H54 (cell line): ENCODE measurements at regions not wholly inside any gene's neighbourhood (a gene's known extent, or its start where the extent isn't known, plus 50 kb on each side); places are given as distances from the start of the nearest gene placed in this dataset.

Experiments
- DNase-seq: peaks from one replicate; pipeline ENCODE4 v3.0.0; 2011; ENCODE audit warnings: low spot score, mixed read lengths; ENCODE audit not compliant: insufficient read length
- FAIRE-seq: peaks from 3 replicates; lab custom pipeline; 2011; peaks lifted over from hg19 to GRCh38; lab: Jason Lieb, UNC
- POLR2A ChIP-seq: IDR thresholded peaks from 2 replicates; pipeline ENCODE4 v1.6.1; 2011; ENCODE audit warnings: low read depth, mild to moderate bottlenecking, low read length

DNA sequence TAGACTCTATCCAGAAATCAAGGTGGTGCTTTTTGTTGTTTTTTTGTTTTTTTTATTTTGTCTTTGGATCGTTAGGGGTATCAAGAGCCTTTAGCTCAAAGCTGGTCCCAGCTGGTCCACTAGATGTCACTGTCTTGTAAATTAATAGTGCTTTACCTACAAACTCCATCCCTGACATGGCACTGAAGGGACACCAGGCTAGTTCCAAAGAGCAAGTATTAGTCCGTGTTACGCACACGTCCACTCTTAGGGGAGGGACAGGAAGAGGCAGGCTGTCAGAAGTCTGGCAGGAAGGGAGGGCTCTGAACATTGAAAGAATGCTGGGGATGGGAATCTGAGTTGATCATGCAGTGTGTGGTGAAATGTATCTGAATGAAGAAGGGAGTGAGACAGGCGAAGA lies 85.9 kb upstream of the CCBE1 start:
- peak; percentile 35 for DNase-seq
- no peak for TF ChIP-seq POLR2A

GRCh38 chr18:59779979-59780378 lies 82.8 kb upstream of the CCBE1 start:
- FAIRE-seq (no peak), DNase-seq (peak; percentile 6)
- no peak for TF ChIP-seq POLR2A

More for the DNA sequence above, 85.9 kb upstream of the CCBE1 start:
- FAIRE-seq: peak; percentile 45

DNA sequence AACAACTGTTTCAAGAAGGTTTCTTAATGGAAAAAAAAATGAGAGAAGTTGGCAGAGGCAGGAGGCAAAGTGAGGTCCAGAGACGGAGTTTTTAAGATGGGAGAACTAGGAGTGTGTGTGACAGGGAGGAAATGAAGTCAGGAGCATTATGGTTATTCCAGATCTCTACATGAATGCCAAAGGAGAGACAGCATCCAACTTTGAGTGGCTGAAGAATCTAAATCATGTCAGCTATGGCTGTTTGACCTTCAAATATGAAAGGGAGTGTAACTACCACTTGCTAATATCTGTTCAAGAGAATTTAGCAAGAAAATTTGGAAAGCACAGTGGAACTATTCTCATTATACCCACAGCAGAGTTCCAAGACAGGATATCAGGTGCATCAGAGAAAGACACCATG lies 81.2 kb upstream of the CCBE1 start:
- DNase-seq: no peak
- no peak for FAIRE-seq
- TF ChIP-seq POLR2A: no peak

DNA sequence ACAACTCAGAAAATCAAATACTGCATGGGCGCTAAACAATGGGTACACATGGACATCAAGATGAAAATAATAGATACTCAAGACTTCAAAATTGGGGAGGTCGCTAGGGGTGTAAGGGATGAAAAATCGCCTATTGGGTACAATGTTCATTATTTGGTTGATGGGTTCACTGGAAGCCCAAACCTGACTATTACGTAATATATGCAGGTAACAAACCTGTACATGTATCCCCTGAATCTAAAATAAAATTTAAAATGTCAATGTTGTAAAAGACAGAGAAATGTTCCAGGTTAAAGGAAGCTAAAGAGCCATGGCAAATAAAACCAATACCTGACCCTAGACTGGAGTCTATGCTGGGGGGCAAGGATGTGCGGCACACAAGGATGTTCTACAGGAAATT lies 80.4 kb upstream of the CCBE1 start:
- no peak for TF ChIP-seq POLR2A
- DNase-seq (no peak), FAIRE-seq (no peak)

DNA sequence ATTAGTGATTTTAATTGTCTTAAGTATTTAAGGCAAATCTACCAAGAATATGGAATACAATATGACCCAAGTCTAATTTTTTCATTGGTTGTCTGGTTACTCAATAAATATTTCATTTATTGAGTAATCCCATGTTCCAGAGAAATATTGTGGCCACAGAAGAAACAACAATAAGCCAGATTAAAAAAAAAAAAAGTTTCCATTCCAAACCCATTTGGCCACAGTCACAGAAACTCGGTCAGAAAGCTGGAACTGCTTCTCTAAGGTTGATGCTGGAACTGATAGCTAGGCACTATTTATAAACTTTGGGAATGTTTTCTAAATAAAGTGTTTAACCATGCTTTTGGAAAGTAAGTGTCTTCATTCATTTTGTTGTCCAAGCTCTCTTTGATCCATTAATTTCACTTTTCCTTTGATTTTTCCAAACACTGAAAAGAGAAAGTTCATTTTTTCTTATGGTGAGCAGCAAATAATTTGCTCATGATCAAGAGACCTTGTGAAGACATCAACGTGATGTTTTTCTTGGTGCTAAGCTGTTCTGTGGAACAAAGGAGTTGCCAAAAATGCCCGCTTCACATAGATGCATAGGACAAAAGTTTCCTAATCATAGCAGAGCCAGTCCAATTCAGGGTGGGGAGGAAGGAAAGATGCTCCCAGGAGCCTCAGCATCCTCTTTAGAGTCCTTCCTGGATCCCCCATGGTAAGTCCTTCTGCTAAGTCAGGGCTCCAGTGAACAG lies 72.1 kb upstream of the CCBE1 start:
- TF ChIP-seq POLR2A: no peak

DNA sequence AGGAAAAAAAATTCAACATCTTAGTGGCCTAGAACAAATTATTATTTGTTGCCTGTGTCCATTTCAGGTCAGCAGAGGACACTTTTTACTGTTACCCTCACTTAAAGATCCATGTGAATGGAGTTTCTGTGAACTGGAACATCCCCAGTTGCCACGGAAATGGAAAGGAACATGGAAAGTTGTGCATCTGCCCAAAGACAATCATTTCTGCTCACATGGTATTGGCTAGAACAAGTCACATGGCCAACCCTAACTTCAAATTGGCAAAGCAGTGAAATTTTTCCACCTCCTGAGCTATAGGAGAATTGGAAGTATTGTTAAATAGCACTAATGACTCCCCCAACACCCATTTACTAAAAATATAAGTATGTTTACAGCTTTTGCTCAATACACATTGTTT lies 71.2 kb upstream of the CCBE1 start:
- no peak for DNase-seq
- FAIRE-seq: no peak
- TF ChIP-seq POLR2A: no peak

More for the DNA sequence above, 72.1 kb upstream of the CCBE1 start:
- FAIRE-seq (no peak), DNase-seq (no peak)

GRCh38 chr18:59767732-59768131 lies 70.5 kb upstream of the CCBE1 start:
- DNase-seq (no peak), FAIRE-seq (no peak)
- no peak for TF ChIP-seq POLR2A

- FAIRE-seq: no peak
- no peak for TF ChIP-seq POLR2A
- DNase-seq: no peak
Observed at GRCh38 chr18:59765343-59765742, 68.1 kb upstream of the CCBE1 start.

- no peak for DNase-seq
- FAIRE-seq: no peak
- TF ChIP-seq POLR2A: no peak
Observed at GRCh38 chr18:59764281-59764680, 67.1 kb upstream of the CCBE1 start.

- TF ChIP-seq POLR2A: no peak
- no peak for FAIRE-seq
Observed at GRCh38 chr18:59763541-59764136, 66.4 kb upstream of the CCBE1 start.

GRCh38 chr18:59760619-59761600 lies 63.7 kb upstream of the CCBE1 start:
- FAIRE-seq (no peak), DNase-seq (no peak)
- no peak for TF ChIP-seq POLR2A

More at GRCh38 chr18:59763541-59764136, 66.4 kb upstream of the CCBE1 start:
- no peak for DNase-seq

DNA sequence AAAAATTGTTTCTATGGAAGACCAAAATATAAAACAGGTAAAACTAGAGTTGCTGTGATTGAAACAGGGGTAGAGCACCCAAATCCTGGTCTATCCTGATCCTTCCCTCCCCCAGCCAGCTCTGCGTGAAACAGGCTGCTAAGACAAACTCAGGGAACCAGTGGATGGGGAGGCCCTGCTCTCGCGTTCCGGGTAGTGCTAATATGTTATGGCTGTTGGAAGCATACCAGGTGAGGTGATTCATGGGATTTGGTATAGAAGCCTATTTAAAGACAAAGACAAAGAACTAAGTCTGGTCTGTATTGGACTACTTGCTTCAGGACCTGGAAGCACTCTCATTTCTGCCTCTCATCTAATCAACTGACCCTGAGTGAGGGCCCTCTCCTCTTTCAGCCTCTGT lies 63.0 kb upstream of the CCBE1 start:
- no peak for TF ChIP-seq POLR2A
- DNase-seq: no peak
- FAIRE-seq: no peak

GRCh38 chr18:59758837-59759236 lies 61.6 kb upstream of the CCBE1 start:
- FAIRE-seq: no peak
- no peak for TF ChIP-seq POLR2A
- DNase-seq: no peak

- DNase-seq (no peak), FAIRE-seq (no peak)
- no peak for TF ChIP-seq POLR2A
Observed at GRCh38 chr18:59758106-59758505, 60.9 kb upstream of the CCBE1 start.

- FAIRE-seq (no peak), DNase-seq (no peak)
- TF ChIP-seq POLR2A: no peak
Observed at GRCh38 chr18:59752666-59753065, 55.4 kb upstream of the CCBE1 start.
